RWPE1 (cell line): ENCODE measurements at regions not wholly inside any gene's neighbourhood (a gene's known extent, or its start where the extent isn't known, plus 50 kb on each side); places are given as distances from the start of the nearest gene placed in this dataset.
"Not testable (repeated sequence)": the region's sequence is repeated elsewhere in the genome, so short reads cannot be mapped to it uniquely, and the experiment has no call there.

Source experiments
- CTCF ChIA-PET: fragments of 350-600 bp; sonication (Branson Sonifier 250); formaldehyde crosslinking; extraction: SDS; loops from one replicate; lab custom pipeline; 2021; lab: Yijun Ruan, JAX
- POLR2A ChIA-PET: fragments of 400-600 bp; formaldehyde crosslinking; extraction: SDS; loops from one replicate; lab custom pipeline; 2020; ENCODE audit warnings: antibody characterized with exemption; ENCODE audit not compliant: low non-redundant PET; lab: Yijun Ruan, JAX
- DNase-seq: peaks from one replicate; pipeline ENCODE4 v3.0.0; 2012; ENCODE audit warnings: low spot score
- H3K27ac ChIP-seq: fragments of 450-650 bp; 2 replicates; pipeline ENCODE4 v1.5.1; 2017
- CTCF ChIP-seq: fragments of 450-650 bp; conservative IDR thresholded peaks from 2 replicates; pipeline ENCODE4 v1.5.1; 2017; ENCODE audit warnings: low read depth, mild to moderate bottlenecking

- TF ChIP-seq CTCF = no peak
- CTCF ChIA-PET = interaction anchor here (0.5 to 1.0 kb wide), 25 partner anchors 9 to 822 kb away, joined by 3 to 15 read pairs (median 5); partner anchors contain the start of gene SLC1A4
- POLR2A ChIA-PET = interaction anchor here (1.0 kb wide), 1 partner anchor 70 kb away, joined by 3 read pairs; no protein-coding TSS in a partner anchor
- DNase-seq = no peak
- H3K27ac ChIP-seq = peak overlapping the region; percentile 67
Observed at GRCh38 chr2:64918220-64918886, 70.8 kb upstream of the SLC1A4 start.

GRCh38 chr2:64919261-64919660 is 69.9 kb upstream of the SLC1A4 start:
- POLR2A ChIA-PET = no interaction called here
- CTCF ChIA-PET = no interaction called here
- no peak for TF ChIP-seq CTCF
- no peak for DNase-seq
- H3K27ac ChIP-seq = no peak overlapping the region

- POLR2A ChIA-PET = no interaction called here
- no peak for DNase-seq
- CTCF ChIA-PET = interaction anchor here (1.4 kb wide), 1 partner anchor 118 kb away, joined by 3 read pairs; no protein-coding TSS in a partner anchor
- no peak for TF ChIP-seq CTCF
- H3K27ac ChIP-seq = no peak overlapping the region
Observed at GRCh38 chr2:64922482-64923384, 66.5 kb upstream of the SLC1A4 start.

GRCh38 chr2:64923385-64923710 is 65.9 kb upstream of the SLC1A4 start:
- CTCF ChIA-PET = no interaction called here
- POLR2A ChIA-PET = no interaction called here
- no peak for TF ChIP-seq CTCF
- no peak overlapping the region for H3K27ac ChIP-seq
- DNase-seq = no peak

- no peak overlapping the region for H3K27ac ChIP-seq
- ChIA-PET CTCF (no interaction called here), POLR2A (no interaction called here)
- no peak for DNase-seq
- no peak for TF ChIP-seq CTCF
Observed at GRCh38 chr2:64924170-64924934, 64.8 kb upstream of the SLC1A4 start.

- POLR2A ChIA-PET, H3K27ac ChIP-seq, DNase-seq, CTCF ChIA-PET: not testable (repeated sequence)
Observed at GRCh38 chr2:64925930-64926722, 63.1 kb upstream of the SLC1A4 start.
